Left renal pelvis (tissue), 4 donors: ENCODE measurements at regions not wholly inside any gene's neighbourhood (a gene's known extent, or its start where the extent isn't known, plus 50 kb on each side); places are given as distances from the start of the nearest gene placed in this dataset.
"Not testable (repeated sequence)": the region's sequence is repeated elsewhere in the genome, so short reads cannot be mapped to it uniquely, and the experiment has no call there.

ENCODE experiments used
- DNase-seq, 4 donors: peaks; one replicate each; pipeline ENCODE4 v3.0.0-alpha.2; 2013; ENCODE audit warnings: low read depth in 4 of 4, low spot score in 3 of 4

DNA sequence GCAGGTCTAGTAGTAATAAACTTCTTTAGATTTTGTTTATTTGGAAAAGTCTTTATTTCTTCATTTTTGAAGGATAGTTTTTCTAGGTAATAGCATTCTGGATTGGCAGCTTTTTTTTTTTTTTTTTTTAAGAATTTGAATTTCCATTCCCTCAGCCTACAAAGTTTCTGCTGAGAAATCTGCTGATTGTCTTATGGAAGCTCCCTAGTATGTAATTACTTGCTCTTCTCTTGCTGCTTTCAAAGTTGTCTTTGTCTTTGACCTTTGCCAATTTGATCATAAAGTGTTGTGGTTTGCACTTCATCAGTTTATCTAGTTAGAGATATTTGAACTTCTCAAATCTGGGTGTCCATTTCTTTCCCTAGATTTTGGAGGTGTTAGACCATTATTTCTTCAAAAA is 82.2 kb upstream of the GMDS start:
- DNase-seq: no peak

DNA sequence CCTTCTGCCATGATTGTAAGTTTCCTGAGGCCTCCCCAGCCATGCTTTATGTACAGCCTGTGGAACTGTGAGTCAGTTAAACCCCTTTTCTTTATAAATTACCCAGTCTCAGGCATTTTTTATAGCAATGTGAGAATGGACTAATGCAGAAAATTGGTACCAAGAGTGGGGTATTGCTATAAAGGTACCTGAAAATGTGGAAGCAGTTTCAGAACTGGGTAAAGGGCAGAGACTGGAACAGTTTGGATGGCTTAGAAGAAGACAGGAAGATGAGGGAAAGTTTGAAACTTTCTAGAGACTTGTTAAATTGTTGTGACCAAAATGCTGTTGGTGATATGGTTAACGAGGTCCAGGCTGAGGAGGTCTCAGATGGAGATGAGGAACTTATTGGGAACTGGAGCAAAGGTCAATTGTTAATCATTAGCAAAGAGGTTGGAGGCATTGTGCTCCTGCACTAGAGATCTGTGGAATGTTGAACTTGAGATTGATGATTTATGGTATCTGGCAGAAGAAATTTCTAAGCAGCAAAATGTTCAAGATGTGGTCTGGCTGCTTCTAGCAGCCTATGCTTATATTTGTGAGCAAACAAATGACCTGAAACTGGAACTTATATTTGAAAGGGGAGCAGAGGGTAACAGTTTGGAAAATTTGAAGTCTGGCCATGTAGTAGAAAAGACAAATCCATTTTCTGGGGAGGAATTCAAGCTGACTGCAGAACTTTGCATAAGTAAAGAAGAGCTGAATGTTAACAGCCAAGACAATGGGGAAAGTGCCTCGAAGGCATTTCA is 79.0 kb upstream of the GMDS start:
- DNase-seq: no peak

DNA sequence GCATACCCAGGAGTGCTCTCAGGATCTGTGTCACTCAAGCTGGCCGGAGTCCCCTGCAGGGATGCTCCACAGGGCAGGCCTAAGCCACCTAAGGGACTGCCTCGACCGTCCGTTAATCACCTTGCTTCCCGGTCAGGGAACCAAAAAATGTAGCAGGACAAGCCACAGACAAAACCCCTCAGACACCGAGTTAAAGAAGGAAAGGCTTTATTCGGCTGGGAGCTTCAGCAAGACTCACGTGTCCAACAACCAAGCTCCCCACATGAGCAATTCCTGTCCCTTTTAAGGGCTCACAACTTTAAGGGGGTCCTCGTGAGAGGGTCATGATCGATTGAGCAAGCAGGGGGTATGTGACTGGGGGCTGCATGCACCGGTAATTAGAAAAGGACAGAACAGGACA is 72.1 kb upstream of the GMDS start:
- DNase-seq: not testable (repeated sequence)

DNA sequence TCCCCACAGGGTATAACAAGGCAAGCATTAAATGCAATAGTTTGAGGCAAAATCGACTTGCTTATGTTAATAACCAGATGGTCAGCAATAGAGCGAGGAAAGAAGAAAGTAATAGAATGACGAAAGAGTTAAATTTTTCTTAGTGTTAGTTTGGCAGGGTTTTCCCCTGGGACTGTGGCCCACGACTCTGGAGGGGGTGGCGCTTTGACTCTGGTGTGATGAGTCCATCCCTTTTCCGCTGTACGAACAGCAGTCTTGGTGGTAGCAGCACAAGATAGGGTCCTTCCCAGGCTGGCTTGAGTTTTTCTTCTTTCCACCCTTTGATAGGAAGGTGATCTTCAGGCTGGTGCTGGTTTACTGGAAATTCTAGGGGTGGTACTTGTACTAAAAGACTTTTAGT is 69.2 kb upstream of the GMDS start:
- DNase-seq: no peak

DNA sequence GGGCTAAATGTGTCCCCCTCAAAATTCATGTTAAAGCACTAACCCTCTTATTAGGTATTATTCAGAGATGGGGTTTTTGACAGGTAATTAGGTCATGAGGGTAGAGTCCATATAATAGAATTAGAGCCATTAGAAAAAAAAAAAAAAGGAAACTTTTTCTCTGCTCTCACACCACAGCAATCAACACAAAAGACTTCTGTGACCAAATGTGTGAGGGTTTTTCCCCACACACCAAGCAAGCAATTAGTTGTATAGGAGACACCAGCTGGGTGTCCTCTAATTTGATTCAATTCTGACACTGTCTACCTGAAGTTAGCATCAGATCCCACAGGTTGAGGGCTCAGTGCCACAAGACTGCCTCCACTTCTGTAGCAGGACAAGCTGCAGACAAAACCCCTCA is 64.6 kb upstream of the GMDS start:
- no peak for DNase-seq

DNA sequence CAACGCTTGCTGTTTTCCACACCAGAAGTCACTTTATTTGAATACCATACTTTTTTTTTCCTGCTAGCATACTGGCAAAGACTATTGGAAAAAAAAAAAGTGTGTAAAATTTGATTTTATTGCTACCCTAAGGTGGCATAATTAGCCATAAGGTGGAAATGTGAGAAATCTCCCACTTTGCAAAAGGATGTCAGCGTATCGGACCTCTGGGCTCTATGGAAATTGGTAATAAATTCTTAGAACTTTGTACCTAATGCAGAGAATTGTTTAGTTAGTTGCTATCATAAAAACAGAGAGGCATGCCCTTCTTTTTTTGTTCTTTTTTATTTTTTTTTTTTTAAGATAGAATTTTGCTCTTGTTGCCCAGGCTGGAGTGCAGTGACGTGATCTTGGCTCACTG is 63.7 kb upstream of the GMDS start:
- no peak for DNase-seq

DNA sequence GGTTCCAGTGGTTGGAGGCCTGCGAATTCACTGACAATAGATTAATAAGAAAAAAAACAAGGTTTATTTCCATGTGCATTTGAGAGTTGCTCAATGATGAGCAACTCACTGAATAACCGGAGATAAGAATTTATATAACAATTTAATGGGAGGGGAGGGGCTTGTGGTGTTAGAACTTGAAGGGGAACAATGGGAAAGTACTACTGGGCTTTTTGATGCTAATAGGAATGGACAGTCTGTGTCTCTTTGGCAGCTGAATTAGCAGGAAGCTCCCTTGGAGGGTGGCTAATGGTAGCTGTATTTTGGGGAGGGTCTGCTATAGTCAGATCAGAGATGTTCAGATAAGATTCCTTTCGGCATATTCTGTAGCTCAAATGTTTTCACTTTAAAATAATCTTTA is 62.4 kb upstream of the GMDS start:
- DNase-seq: no peak

DNA sequence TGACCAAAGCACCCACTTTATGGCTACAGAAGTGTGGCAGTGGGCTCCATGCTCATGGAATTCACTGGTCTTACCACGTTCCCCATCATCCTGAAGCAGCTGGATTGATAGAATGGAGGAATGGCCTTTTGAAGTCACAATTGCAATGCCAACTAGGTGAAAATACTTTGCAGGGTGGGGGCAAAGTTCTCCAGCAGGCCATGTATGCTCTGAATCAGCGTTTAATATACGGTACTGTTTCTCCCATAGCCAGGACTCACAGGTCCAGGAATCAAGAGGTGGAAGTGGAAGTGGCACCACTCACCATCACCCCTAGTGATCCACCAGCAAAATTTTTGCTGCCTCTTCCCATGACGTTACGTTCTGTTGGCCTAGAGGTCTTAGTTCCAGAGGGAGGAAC is 60.5 kb upstream of the GMDS start:
- DNase-seq: no peak

DNA sequence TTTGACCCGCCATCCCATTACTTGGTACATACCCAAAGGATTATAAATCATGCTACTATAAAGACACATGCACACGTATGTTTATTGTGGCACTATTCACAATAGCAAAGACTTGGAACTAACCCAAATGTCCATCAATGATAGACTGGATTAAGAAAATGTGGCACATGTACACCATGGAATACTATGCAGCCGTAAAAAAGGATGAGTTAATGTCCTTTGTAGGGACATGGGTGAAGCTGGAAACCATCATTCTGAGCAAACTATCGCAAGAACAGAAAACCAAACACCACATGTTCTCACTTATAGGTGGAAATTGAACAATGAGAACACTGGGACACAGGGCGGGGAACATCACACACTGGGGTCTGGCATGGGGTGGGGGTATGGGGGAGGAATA is 57.1 kb upstream of the GMDS start:
- DNase-seq: not testable (repeated sequence)

DNA sequence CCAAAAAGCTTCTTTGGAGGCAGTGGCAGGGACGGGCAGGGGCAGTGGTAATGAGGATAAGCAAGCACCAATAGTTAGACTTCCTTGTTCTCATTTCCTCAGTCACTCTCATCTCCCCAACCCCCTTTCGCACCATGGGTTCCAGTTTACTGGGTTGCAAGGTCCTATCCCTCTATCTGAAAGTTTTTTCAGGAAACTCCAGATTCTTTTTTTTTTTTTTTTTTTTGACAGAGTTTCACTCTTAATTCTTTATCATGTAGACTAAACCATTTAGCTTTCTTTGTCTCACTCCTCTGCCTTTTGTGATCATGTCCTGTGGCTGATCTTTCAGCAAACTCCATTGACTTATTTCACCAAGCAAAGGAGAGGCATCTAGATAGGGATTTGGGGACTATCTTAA is 51.4 kb upstream of the GMDS start:
- no peak for DNase-seq
